PC-9 (cell line): ENCODE measurements at regions not wholly inside any gene's neighbourhood (a gene's known extent, or its start where the extent isn't known, plus 50 kb on each side); places are given as distances from the start of the nearest gene placed in this dataset.

Source experiments
- BruUV-seq: library from RNA; stranded (reverse); fragments of 400-500 nt; replicated peaks from 2 replicates; lab custom pipeline; 2021; lab: Mats Ljungman, UMichigan
- CTCF ChIA-PET: fragments of 300-600 bp; sonication (Branson Sonifier 250); formaldehyde crosslinking; loops from one replicate; lab custom pipeline; 2022; ENCODE audit warnings: antibody characterized with exemption; lab: Charles Lee
- POLR2A ChIA-PET: fragments of 300-600 bp; sonication (Branson Sonifier 250); formaldehyde crosslinking; loops from one replicate; lab custom pipeline; 2022; ENCODE audit warnings: antibody characterized with exemption; ENCODE audit not compliant: unreplicated experiment; lab: Charles Lee
- DNase-seq, 2 experiments: peaks; one replicate each; pipeline versions ENCODE4 v3.0.0 to v3.0.0-alpha.2; 2015 to 2022; ENCODE audit warnings: mixed read lengths in 1 of 2
- H2AFZ ChIP-seq: fragments of 200-600 bp; sonication (generic); 2 replicates; pipeline ENCODE4 v1.8.1; 2017; ENCODE audit warnings: antibody characterized with exemption
- H3F3A ChIP-seq: fragments of 200-600 bp; sonication (generic); 2 replicates; pipeline ENCODE4 v1.8.1; 2017; ENCODE audit warnings: antibody characterized with exemption, mild to moderate bottlenecking, low read depth; ENCODE audit not compliant: insufficient read depth
- H3K27ac ChIP-seq: fragments of 200-600 bp; sonication (generic); 2 replicates; pipeline ENCODE4 v1.6.1; 2016; ENCODE audit warnings: mixed run types
- H3K27me3 ChIP-seq: fragments of 200-600 bp; sonication (generic); 2 replicates; pipeline ENCODE4 v1.6.1; 2016; ENCODE audit warnings: low read depth, mixed run types; ENCODE audit not compliant: insufficient read depth
- H3K36me3 ChIP-seq: fragments of 200-600 bp; sonication (generic); 2 replicates; pipeline ENCODE4 v1.6.1; 2016; ENCODE audit warnings: low read depth, mixed run types
- H3K4me1 ChIP-seq: fragments of 200-600 bp; sonication (generic); replicated peaks from 2 replicates; pipeline ENCODE4 v1.6.1; 2016; ENCODE audit warnings: mixed run types; ENCODE audit not compliant: insufficient read depth
- H3K4me2 ChIP-seq: fragments of 200-600 bp; sonication (generic); 2 replicates; pipeline ENCODE4 v1.6.1; 2017; ENCODE audit warnings: mixed run types
- H3K4me3 ChIP-seq: fragments of 200-600 bp; sonication (generic); 2 replicates; pipeline ENCODE4 v1.6.1; 2016; ENCODE audit warnings: mixed run types
- H3K79me2 ChIP-seq: fragments of 200-600 bp; sonication (generic); 2 replicates; pipeline ENCODE4 v1.6.1; 2017; ENCODE audit warnings: low read depth, mixed run types
- H3K9me2 ChIP-seq: fragments of 200-600 bp; sonication (generic); 2 replicates; pipeline ENCODE4 v1.8.1; 2017; ENCODE audit warnings: mild to moderate bottlenecking; ENCODE audit not compliant: insufficient read depth
- H3K9me3 ChIP-seq: fragments of 200-600 bp; sonication (generic); 2 replicates; pipeline ENCODE4 v1.8.1; 2016; ENCODE audit warnings: low read depth; ENCODE audit not compliant: insufficient read depth
- H4K20me1 ChIP-seq: fragments of 200-600 bp; sonication (generic); 2 replicates; pipeline ENCODE4 v1.8.1; 2017; ENCODE audit not compliant: insufficient read depth
- CTCF ChIP-seq: fragments of 200-600 bp; sonication (generic); conservative IDR thresholded peaks from 2 replicates; pipeline ENCODE4 v1.6.1; 2017; ENCODE audit warnings: mixed run types, antibody characterized with exemption, mild to moderate bottlenecking, moderate library complexity
- EZH2 ChIP-seq: fragments of 200-600 bp; sonication (generic); IDR thresholded peaks from 2 replicates; pipeline ENCODE4 v1.8.0; 2017; ENCODE audit warnings: antibody characterized with exemption, low read depth
- intact Hi-C: fragments of 100-400 bp; cut with micrococcal nuclease; formaldehyde crosslinking; loops from one replicate; pipeline ENCODE4 v1.10.0; 2022; ENCODE audit not compliant: unreplicated experiment

GRCh38 chr3:194254040-194254439 is 97.1 kb downstream of the CPN2 start:
- Histone ChIP-seq H3K27ac (no peak overlapping the region), H4K20me1 (no peaks in the 10 kb centered on the region), H3K4me2 (no peak overlapping the region), H3K36me3 (no peaks in the 10 kb centered on the region), H3K9me2 (no peaks in the 10 kb centered on the region), H3K27me3 (no peaks in the 10 kb centered on the region), H3K79me2 (no peaks in the 10 kb centered on the region), H2AFZ (no peak overlapping the region), H3K4me1 (no peaks in the 10 kb centered on the region), H3K4me3 (no peak overlapping the region), H3F3A (no peaks in the 10 kb centered on the region), H3K9me3 (peaks cover 6% of the 10 kb centered on the region; the same call in 1 of the 2 replicates)
- ChIA-PET CTCF (interaction anchor here (0.7 kb wide), 1 partner anchor 209 kb away, joined by 10 read pairs; no protein-coding TSS in a partner anchor), POLR2A (no interaction called here)
- intact Hi-C loops = no loop called here
- BruUV-seq = no TSS peak
- no peak for DNase-seq
- TF ChIP-seq EZH2 = no peak

- no peak overlapping the region for H3K4me2 ChIP-seq
- H3K36me3 ChIP-seq = no peaks in the 10 kb centered on the region
- no peaks in the 10 kb centered on the region for H3K27me3 ChIP-seq
- H3K9me2 ChIP-seq = no peaks in the 10 kb centered on the region
- 0 out of 2 replicates have a peak, but pooled peaks cover 4% of the 10 kb centered on the region for H3F3A ChIP-seq
- no peak for TF ChIP-seq EZH2
- no peak for TF ChIP-seq CTCF
- no peaks in the 10 kb centered on the region for H4K20me1 ChIP-seq
- no peak overlapping the region for H3K27ac ChIP-seq
- intact Hi-C loops = no loop called here
- BruUV-seq = no TSS peak
- H3K4me1 ChIP-seq = 0 out of 2 replicates have a peak, but pooled peaks cover 3% of the 10 kb centered on the region
- POLR2A ChIA-PET = interaction anchor here (0.5 kb wide), 1 partner anchor 21 kb away, joined by 5 read pairs; no protein-coding TSS in a partner anchor
- no peak overlapping the region for H3K4me3 ChIP-seq
- no peak overlapping the region for H2AFZ ChIP-seq
- no peaks in the 10 kb centered on the region for H3K79me2 ChIP-seq
- CTCF ChIA-PET = interaction anchor here (0.6 kb wide), 1 partner anchor 106 kb away, joined by 3 read pairs; no protein-coding TSS in a partner anchor
- no peak for DNase-seq
- H3K9me3 ChIP-seq = peaks cover 6% of the 10 kb centered on the region; the same call in 1 of the 2 replicates
Observed at GRCh38 chr3:194255252-194256039, 95.7 kb downstream of the CPN2 start.

- ChIA-PET CTCF (interaction anchor here (0.6 kb wide), 1 partner anchor 107 kb away, joined by 3 read pairs; no protein-coding TSS in a partner anchor), POLR2A (interaction anchor here (0.5 kb wide), 1 partner anchor 20 kb away, joined by 5 read pairs; no protein-coding TSS in a partner anchor)
- Histone ChIP-seq H3K27me3 (no peaks in the 10 kb centered on the region), H3K4me2 (no peak overlapping the region), H3K9me3 (peaks cover 6% of the 10 kb centered on the region; the same call in 1 of the 2 replicates), H3K27ac (no peak overlapping the region), H4K20me1 (no peaks in the 10 kb centered on the region), H3K4me3 (no peak overlapping the region), H3K36me3 (no peaks in the 10 kb centered on the region), H3K4me1 (0 out of 2 replicates have a peak, but pooled peaks cover 6% of the 10 kb centered on the region), H3K79me2 (no peaks in the 10 kb centered on the region), H3F3A (0 out of 2 replicates have a peak, but pooled peaks cover 7% of the 10 kb centered on the region), H3K9me2 (no peaks in the 10 kb centered on the region), H2AFZ (no peak overlapping the region)
- TF ChIP-seq EZH2 = no peak
- no peak for TF ChIP-seq CTCF
- BruUV-seq = no TSS peak
- intact Hi-C loops = no loop called here
- no peak for DNase-seq
Observed at GRCh38 chr3:194256040-194256945, 94.8 kb downstream of the CPN2 start.
